Prostate gland (tissue), 2 donors: ENCODE measurements at regions not wholly inside any gene's neighbourhood (a gene's known extent, or its start where the extent isn't known, plus 50 kb on each side); places are given as distances from the start of the nearest gene placed in this dataset.

Experiments used
- DNase-seq: peaks from one replicate; pipeline ENCODE4 v3.0.0-alpha.2; 2019; ENCODE audit warnings: low spot score
- H3K27ac ChIP-seq, 2 donors: fragments of 200-600 bp; sonication (generic); 2 replicates each; pipeline ENCODE4 v1.5.1; 2017 to 2019
- H3K27me3 ChIP-seq: fragments of 200-600 bp; sonication (generic); replicated peaks from 2 replicates; pipeline ENCODE4 v1.5.1; 2019; ENCODE audit not compliant: insufficient read depth
- H3K36me3 ChIP-seq, 2 donors: fragments of 200-600 bp; sonication (generic); 1 replicate in 1 of 2; 2 replicates in 1 of 2; pipeline versions ENCODE4 v1.5.1 to v1.8.1; 2017 to 2019
- H3K4me1 ChIP-seq: fragments of 200-600 bp; sonication (generic); replicated peaks from 2 replicates; pipeline ENCODE4 v1.5.1; 2019
- H3K4me3 ChIP-seq, 2 donors: fragments of 200-600 bp; sonication (generic); 2 replicates each; pipeline ENCODE4 v1.5.1; 2017 to 2019
- H3K9me3 ChIP-seq: fragments of 200-600 bp; sonication (generic); 2 replicates; pipeline ENCODE4 v1.5.1; 2017
- POLR2A ChIP-seq: fragments of 450-650 bp; IDR thresholded peaks from one replicate; pipeline ENCODE4 v1.6.1; 2016; ENCODE audit warnings: antibody characterized with exemption, mild to moderate bottlenecking
- POLR2AphosphoS5 ChIP-seq: sonication (generic); formaldehyde crosslinking; IDR thresholded peaks from one replicate; pipeline ENCODE4 v1.6.1; 2017; ENCODE audit warnings: antibody characterized with exemption
- WGBS: methylation state at CpG from one replicate; pipeline ENCODE4 v1.1.5; 2018; 5-methylcytosine and 5-hydroxymethylcytosine counted together
- intact Hi-C: fragments of 100-400 bp; cut with DNase I; formaldehyde crosslinking; loops from one replicate; pipeline ENCODE4 v1.14.2; 2022
- TF ChIP-seq, protein P1 (sequence below), 4 experiments: fragments of 200-600 bp in 2 of 4; fragments of 450-650 bp in 2 of 4; sonication (generic) in 2 of 4; IDR thresholded peaks; 1 replicate in 3 of 4; 2 replicates in 1 of 4; pipeline ENCODE4 v1.5.1; 2016 to 2019; ENCODE audit warnings: antibody characterized with exemption in 4 of 4, mild to moderate bottlenecking in 2 of 4, moderate library complexity in 2 of 4

DNA sequence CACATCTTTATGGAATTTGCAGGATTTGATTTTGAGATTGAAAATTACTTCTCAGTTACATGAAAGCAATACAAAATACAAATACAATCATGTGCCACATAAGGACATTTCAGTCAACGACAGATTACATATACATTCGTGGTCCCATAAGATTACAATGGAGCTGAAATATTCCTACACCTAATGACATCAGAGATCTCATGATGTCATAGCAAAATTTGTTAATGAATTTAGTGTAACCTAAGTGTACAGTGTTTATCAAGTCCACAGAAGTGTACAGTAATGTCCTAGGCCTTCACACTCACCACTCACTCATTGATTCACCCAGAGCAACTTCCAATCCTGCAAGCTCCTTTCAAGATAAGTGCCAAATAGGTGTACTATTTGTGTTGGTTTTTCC is 126.5 kb downstream of the GPAM start:
- no peaks in the 10 kb centered on the region for H3K9me3 ChIP-seq
- no peak for DNase-seq
- H3K4me1 ChIP-seq, result no peaks in the 10 kb centered on the region
- WGBS, result 95% methylated on average over 2 of the region's 2 CpGs
- intact Hi-C loops, result no loop called here
- no peaks in the 10 kb centered on the region for H3K27me3 ChIP-seq
- H3K4me3 ChIP-seq, result no peak overlapping the region
- no peak overlapping the region for H3K27ac ChIP-seq
- no peaks in the 10 kb centered on the region for H3K36me3 ChIP-seq
- no peak for TF ChIP-seq POLR2AphosphoS5
- TF ChIP-seq, protein P1, sequence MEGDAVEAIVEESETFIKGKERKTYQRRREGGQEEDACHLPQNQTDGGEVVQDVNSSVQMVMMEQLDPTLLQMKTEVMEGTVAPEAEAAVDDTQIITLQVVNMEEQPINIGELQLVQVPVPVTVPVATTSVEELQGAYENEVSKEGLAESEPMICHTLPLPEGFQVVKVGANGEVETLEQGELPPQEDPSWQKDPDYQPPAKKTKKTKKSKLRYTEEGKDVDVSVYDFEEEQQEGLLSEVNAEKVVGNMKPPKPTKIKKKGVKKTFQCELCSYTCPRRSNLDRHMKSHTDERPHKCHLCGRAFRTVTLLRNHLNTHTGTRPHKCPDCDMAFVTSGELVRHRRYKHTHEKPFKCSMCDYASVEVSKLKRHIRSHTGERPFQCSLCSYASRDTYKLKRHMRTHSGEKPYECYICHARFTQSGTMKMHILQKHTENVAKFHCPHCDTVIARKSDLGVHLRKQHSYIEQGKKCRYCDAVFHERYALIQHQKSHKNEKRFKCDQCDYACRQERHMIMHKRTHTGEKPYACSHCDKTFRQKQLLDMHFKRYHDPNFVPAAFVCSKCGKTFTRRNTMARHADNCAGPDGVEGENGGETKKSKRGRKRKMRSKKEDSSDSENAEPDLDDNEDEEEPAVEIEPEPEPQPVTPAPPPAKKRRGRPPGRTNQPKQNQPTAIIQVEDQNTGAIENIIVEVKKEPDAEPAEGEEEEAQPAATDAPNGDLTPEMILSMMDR (IDR thresholded peaks at IDR 0.05), result no peak
- no peak for TF ChIP-seq POLR2A

DNA sequence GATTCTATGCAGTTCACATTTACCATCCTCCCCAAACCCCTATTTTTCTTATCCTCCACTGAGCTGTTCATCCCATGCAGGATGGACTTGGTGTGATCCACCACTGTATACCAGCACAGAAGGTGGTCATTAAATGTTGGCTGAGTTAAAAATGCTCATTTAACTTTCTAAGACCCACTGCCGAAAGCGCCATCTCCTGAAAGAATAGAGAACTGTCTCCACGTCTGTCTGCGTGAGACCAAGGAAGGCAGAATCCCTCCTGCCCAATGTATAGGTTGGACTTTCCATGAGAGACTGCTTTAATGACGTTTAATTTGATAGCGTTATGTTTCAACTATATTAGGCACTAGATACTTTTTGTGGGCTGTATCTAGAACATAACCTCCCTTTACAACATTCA is 124.3 kb downstream of the GPAM start:
- no peaks in the 10 kb centered on the region for H3K27me3 ChIP-seq
- no peak overlapping the region for H3K4me3 ChIP-seq
- H3K27ac ChIP-seq, result no peak overlapping the region
- TF ChIP-seq POLR2AphosphoS5 (no peak), POLR2A (no peak)
- TF ChIP-seq, protein P1 (IDR thresholded peaks at IDR 0.05), result no peak
- H3K4me1 ChIP-seq, result no peaks in the 10 kb centered on the region
- WGBS, result 77% methylated on average over 6 of the region's 6 CpGs
- no peak for DNase-seq
- no peaks in the 10 kb centered on the region for H3K9me3 ChIP-seq
- H3K36me3 ChIP-seq, result no peaks in the 10 kb centered on the region
- intact Hi-C loops, result no loop called here

DNA sequence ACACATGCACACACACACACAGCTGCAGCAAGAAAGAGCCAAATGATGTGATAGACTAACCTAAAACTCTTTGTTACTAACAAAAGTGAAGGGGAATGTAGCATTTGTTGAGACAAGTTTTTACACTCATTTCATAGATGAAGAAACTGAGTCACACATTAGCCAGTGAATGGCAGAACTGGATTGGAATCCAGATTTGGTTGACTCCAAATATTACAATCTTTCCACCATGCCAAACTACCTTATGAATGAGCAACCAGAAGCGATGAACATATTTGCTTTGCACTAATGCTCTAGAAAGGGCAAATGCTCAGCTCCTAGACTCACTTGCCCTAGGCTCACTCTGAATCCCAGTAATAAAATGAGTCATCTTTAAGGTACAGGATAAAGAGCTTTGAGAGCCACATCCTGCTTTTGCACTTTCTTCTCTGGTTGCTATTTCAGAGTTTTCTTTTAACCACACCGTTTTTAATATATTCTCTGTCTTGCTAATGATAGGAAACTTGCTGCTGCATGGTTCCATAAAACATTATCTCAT is 111.9 kb downstream of the GPAM start:
- TF ChIP-seq, protein P1 (IDR thresholded peaks at IDR 0.05), result no peak
- no peak for TF ChIP-seq POLR2A
- TF ChIP-seq POLR2AphosphoS5, result no peak
- no peaks in the 10 kb centered on the region for H3K36me3 ChIP-seq
- H3K27ac ChIP-seq, result no peak overlapping the region
- no peak overlapping the region for H3K4me3 ChIP-seq
- H3K27me3 ChIP-seq, result no peaks in the 10 kb centered on the region
- DNase-seq, result no peak
- H3K4me1 ChIP-seq, result no peaks in the 10 kb centered on the region
- WGBS, result 73% methylated on average over 2 of the region's 2 CpGs
- intact Hi-C loops, result no loop called here
- H3K9me3 ChIP-seq, result no peaks in the 10 kb centered on the region

DNA sequence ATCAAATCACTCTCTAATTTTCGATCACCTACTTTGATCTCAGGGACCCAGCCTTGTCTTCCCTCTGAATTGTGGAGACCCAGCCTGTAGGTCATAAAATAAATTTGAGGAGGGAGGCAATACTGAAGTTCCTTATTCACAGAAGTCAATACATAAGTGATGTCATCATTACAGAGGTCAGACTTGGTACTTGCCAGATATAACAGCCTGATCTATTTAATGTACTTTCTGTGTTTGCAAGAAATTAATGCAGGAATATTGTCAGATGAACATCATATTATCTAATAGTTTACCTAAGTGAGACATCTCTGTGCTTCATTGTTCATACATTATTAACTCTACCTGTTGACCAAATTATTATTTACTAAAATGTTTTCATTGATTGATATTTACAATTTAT is 105.6 kb downstream of the GPAM start:
- intact Hi-C loops, result no loop called here
- no peak for DNase-seq
- 92% methylated on average over 1 of the region's 1 CpG for WGBS
- H3K27ac ChIP-seq, result no peak overlapping the region
- TF ChIP-seq, protein P1 (IDR thresholded peaks at IDR 0.05), result no peak
- TF ChIP-seq POLR2A (no peak), POLR2AphosphoS5 (no peak)
- no peaks in the 10 kb centered on the region for H3K4me1 ChIP-seq
- H3K9me3 ChIP-seq, result no peaks in the 10 kb centered on the region
- no peaks in the 10 kb centered on the region for H3K36me3 ChIP-seq
- no peaks in the 10 kb centered on the region for H3K27me3 ChIP-seq
- no peak overlapping the region for H3K4me3 ChIP-seq

DNA sequence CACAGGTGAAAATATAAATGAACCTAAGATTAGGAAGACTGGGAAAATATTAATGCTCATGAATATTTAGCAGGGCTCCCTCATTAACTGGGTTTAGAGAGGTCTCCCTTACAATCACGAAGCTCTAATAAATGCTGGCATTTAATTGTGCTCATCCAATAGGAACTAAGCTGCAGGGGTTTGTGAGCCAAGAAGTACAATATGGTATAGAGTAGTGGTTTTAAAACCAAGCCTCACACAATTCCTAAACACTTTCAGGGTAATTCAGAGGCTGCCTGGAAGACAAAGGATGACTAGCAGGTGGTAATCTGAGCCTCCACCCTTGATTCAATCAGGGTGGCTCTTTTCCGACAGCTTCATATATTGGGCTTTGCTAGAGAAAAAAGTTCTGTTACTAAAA is 103.3 kb downstream of the GPAM start:
- Histone ChIP-seq H3K4me1 (no peaks in the 10 kb centered on the region), H3K27me3 (no peaks in the 10 kb centered on the region), H3K36me3 (no peaks in the 10 kb centered on the region), H3K9me3 (no peaks in the 10 kb centered on the region), H3K27ac (no peak overlapping the region), H3K4me3 (no peak overlapping the region)
- intact Hi-C loops, result no loop called here
- WGBS, result 73% methylated on average over 2 of the region's 2 CpGs
- TF ChIP-seq, protein P1 (IDR thresholded peaks at IDR 0.05), result no peak
- TF ChIP-seq POLR2A, result no peak
- no peak for TF ChIP-seq POLR2AphosphoS5
- DNase-seq, result no peak
